NCI-H2081 (cell line): ENCODE measurements at regions not wholly inside any gene's neighbourhood (a gene's known extent, or its start where the extent isn't known, plus 50 kb on each side); places are given as distances from the start of the nearest gene placed in this dataset.
A peak's percentile ranks its signal among the peaks of the same experiment; 100 is the strongest.

Source experiments
- DNase-seq, 2 experiments: peaks; one replicate each; lab custom pipeline; 2025; lab: John Stamatoyannopoulos, UW

- DNase-seq: no peak
Measured at GRCh38 chr10:3542185-3542611, 242.8 kb downstream of the KLF6 start.

DNA sequence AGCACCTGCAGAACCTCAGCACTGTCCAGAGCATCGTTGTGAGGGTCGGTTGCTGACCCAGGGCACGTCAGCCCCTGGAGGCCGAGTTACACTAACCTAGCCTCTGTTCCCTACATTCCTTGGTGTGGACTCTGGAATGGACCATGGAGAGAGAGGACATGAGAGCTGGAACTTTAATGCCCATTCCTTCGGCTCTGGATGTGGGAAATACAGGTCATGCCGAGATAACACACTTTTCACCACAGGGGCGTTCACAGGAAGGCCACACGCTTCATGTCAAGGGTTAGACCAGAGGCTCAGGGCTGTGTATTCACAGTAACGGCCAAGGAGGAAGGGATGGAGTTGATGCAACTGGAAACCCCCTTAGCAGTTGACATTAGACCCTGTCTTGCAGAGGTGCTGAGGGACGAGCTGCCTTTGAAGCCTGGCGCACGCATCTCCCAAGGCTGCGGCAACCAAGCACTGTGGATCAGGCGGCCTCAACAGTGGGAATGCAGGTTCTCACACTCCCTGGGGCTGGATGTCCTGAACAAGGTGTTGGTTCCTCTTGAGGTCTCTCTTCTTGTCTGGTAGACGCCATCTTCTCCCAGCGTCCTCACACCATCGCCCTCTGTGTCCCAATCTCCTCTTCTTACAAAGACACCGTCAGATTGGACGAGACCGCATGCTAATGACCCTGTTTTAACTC is 245.2 kb downstream of the KLF6 start:
- DNase-seq: no peak

DNA sequence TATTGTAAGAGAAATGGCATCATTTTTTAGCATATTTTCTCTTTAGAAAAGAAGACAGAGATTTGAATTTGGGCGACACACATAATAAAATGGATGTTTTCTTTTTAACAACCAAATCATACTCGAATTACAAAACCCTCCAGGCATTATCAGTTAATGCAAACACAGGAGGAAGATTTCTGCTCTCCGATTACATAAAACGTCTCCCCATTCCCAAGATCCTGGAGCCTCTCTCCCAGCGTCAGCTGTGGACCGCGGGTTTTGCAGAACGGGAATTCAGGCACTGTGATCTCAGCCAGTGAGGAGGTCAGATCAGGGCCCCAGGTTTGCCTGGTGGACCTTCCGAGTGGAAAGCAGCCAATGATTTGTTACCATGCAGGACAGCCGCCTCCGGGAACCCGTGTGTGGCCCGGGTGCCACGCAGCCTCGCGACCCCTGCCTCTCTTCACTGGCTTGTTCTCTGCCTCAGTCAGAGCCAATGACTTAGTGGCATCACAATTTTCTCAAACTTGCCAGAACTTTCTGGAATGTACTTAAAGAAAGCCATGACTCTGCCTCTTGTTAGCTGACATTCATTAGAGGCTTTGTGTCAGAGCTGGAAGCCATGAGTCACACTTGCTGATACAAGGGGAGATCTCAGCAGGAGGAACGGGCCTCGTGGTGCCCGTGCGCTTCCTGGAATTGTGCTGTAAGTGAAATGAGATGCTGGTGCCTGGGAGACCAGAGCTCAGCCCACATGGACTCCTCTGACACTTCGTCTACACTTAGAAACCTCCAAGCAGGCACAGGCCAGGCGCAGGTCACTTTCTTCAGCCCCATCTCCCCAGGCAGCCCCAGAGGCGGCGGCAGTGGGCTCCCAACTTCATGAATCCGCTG is 246.1 kb downstream of the KLF6 start:
- no peak for DNase-seq

DNA sequence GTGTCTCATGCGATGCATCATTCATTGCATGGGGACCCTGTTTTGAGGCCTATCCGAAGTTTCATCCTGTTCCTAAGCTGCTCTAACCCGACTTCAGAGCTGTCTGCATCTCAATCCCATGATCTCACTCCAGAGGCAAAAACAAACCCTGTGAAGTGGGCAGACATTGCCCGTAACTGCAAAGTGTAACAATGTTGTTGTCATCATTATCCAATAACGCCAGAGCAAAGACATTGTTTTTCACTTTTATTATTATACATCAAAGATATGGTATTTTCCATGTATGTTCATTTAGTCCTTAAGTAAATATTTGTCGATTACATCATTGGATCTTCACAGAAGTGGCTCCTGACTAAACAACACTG is 246.7 kb downstream of the KLF6 start:
- no peak for DNase-seq

DNA sequence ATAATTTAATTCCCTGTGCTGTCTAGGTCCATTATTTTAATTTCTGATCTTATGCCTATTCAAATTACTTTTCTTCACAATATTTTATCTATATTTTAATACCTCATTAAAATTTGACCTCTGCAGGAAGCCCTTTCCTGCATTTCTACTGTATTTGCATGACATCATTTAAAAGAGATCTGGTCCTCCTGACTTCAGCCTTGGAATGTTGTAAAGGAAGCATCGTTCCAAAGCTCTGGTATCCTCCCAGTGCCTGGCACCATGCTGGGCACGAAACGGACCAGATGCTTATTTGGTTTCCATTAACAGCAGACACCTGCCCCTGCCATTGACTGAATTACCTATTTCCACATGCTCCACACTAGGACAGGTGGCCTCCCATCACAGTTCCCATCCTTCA is 247.5 kb downstream of the KLF6 start:
- DNase-seq: peak in 1 of 2 experiments; percentile 49

- DNase-seq: no peak
Measured at GRCh38 chr10:3535001-3535400, 250.0 kb downstream of the KLF6 start.

- DNase-seq: no peak
Measured at GRCh38 chr10:3534433-3534832, 250.6 kb downstream of the KLF6 start.

DNA sequence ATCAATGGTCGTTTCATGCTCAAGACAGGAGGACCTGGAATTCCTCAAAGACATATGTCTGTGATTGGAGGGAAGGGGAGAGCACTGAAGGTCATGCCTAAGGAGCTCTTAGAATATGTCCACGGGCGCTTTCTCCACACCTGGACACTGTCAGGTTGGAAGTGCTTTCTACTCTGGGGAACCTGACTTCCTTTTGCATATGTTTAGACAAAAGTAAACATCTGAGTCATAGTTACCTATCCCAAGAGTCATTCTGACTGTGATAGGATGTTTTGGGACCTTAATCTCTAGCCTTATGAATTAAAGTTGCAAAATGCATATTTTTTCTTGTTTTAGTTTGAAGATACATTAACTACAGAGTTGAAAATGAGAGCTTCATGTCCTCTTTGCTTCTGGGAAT is 251.7 kb downstream of the KLF6 start:
- no peak for DNase-seq

DNA sequence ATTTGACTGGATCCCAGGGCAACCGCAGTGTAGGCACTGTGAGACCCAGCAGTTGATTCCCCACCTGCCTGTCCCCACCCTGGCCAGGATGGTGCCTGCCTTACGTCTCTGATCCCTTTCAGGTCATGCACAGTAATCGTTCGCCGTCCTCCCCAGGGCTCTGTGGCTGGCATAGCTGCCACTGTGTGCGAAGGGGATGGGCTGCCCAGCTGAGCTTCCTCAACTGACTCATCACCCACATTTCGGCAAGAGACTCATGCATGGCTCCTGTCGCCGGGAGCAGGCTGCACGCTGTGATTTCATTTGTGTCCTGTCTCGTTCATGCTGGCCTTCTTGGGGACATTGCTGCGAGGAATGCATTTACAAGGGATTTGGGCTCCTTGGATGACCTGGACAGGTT is 252.4 kb downstream of the KLF6 start:
- no peak for DNase-seq

GRCh38 chr10:3531670-3532069 is 253.3 kb downstream of the KLF6 start:
- DNase-seq: no peak

DNA sequence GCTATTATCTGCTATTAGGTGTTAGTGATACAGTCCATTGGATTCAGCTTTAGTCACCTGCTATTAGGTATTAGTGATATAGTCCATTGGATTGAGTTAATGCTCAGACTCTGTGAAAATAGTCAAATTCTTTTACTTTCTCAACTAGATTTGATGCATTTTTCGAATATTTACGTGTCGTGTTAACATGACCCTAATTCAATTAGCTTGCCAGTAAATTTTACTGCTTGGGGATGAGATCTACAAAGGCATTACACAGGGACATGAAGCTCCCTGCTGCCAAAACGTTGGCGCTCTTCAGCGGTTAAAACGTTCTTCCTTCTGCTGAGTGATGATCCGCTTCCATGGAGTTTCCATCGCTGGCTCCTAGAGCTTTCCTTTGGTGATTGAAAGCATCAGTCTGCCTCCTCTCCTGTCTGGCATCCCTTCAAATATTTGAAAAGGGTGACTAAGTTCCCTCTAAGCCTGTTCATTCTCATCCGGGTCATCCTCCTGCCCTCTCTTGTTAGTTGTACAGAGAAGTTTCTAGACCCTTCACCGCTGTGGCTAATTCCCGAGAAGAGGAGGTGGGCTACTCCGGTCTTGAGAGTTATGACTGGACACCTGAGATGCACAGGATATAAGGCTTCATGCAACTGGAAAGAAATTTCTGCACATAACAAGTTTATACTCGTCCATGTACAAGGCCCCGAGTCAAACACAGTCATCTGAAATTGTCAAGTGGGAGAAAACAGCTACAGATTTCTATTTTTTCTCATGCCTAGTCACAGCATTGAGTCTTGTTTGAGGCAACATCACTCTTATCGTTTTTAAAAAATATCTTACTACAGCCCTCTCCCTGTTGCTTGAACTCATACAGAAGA is 254.0 kb downstream of the KLF6 start:
- DNase-seq: no peak

DNA sequence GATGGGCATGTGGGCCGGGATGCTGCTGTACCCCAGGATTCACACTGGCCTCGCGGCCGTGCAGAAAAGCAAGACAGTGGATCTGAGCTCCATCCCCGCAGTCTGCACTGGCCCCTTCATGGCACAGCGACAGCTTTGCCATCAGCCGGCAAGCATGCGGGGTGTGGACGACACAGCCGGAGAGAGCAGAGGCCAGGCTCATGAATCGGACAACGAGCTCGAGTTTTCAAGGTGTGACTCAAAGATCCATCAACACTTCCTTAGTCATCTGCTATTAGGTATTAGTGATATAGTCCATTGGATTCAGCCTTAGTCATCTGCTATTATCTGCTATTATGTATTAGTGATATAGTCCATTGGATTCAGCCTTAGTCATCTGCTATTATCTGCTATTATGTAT is 254.7 kb downstream of the KLF6 start:
- DNase-seq: no peak

DNA sequence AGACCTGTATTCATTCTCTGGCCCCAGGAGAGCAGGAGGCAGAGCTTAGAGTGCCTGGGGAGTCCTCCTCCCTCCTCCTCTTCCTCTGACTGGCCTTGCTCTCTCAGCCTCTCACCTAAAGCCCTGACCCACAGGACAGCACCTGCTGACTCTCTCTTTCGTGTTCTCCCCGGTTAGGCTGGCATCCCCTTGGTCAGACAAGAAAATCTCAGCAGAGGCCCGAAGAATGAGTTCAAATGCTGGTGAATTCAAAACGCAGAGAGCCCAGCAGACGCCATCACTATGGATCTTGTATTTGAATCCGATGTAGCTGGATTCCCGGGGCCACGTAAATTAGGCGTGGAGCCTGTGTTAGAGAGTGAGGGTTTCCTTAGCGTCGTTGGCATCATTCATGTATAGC is 255.3 kb downstream of the KLF6 start:
- DNase-seq: no peak

DNA sequence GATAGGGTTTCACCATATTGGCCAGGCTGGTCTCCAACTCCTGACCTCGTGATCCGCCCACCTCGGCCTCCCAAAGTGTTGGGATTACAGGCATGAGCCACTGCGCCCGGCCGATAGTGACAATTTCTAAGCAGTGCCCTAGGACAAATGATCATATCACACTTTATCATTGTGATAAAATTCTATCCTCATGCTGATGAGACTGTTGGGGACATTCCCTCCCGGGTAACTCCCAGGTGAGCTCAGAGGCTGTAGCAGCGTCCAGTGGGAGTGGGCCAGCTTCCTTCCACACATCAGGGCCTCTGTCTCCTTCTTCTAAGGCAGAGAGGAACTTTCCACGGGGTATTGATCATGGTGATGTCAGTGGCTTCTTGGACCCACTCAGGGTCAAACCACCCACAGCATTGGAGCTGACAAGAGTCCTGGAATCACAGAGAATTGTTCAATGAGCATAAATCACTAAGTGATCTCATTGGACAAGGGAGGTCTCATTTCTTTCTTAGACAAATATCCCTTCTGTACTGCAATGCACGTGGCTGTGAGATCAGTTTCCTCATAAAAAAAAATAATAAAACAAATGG is 256.1 kb downstream of the KLF6 start:
- DNase-seq: no peak

GRCh38 chr10:3528271-3528670 is 256.7 kb downstream of the KLF6 start:
- no peak for DNase-seq

DNA sequence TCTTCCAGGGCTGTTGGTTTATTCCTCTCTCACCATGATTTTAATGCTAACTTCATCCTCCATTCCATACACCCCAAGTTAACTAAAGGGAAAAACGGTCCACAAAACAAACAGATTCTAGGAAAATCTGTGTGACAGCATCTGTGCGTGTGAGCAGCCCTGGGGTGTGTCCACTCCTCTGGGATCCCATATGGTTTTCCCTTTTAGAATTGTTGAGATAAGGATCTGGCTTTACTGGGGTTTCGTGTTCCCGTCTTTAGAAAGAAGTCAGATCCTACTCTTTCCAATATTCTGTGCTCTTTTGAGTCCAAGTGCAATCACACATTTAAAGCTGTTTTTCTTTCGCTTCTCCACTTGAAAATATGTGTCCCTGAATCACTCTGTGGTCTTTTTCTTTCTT is 257.1 kb downstream of the KLF6 start:
- no peak for DNase-seq

DNA sequence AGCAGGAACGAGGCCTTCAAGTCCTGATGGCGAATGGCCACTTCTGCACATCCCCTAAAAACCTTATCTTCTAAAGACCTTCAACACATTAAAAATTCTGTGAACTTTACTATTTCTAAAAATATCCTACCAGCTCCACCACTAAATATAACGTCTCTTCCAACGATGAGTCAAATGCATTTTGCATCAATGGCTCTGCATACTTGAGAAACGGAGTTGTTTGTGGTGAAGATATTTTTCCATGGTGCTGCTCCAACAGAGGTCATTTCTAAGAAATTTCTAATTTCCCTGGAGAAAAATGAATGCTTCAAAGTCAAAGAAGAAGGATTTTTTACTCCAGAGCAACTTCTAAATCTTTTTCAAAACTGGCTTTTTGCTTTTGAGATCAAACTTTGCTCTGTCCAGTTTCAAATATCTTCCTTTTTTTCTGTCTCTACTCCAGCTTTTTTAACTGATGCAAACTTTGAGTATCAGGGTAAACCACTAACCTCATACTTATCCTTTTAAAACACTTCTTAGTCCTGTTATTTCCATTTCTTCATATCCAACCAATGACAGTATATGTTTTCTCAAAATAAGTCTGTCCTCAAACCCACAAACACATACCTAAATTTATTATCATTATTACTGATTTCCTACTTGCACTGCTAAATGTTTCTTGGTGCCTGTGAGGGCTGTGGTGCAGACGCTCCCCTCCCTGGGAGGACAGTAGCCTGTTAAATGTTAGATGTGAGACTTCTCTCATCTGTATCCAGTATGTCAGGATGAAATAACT is 258.1 kb downstream of the KLF6 start:
- DNase-seq: no peak

DNA sequence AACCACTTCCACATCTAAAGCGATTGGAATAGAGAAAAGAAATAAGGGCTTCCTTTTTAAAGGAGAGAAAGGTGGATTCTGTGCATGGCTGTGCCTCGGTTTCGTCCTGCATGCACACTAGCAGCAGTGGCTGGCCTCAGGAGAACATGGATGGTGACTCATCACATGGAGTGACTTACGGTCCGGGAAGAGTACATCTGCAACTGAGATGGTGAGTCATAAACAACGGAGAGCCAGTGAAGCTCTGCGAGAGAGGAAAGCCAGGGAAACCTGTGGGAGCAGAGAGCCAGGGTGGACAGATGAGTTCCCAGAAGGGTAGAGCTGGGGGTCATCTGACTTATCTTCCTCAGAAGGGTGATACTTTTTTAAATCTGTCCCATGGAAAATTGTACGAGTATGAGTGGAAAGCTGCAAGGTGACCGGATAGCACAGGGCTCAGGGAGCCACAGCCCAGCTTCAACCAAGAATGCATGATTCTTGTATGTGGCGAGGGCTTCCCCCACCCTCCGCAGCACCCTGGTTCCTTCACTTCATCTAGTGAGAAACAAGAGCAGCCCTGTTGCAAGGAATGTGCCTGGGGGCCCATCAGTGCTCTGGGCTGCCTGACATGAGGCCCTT is 259.1 kb downstream of the KLF6 start:
- DNase-seq: no peak

- no peak for DNase-seq
Measured at GRCh38 chr10:3524086-3524960, 260.7 kb downstream of the KLF6 start.
